ENCODE measurements at regions not wholly inside any gene's neighbourhood (a gene's known extent, or its start where the extent isn't known, plus 50 kb on each side); places are given as distances from the start of the nearest gene placed in this dataset.
"Not testable (repeated sequence)": the region's sequence is repeated elsewhere in the genome, so short reads cannot be mapped to it uniquely, and the experiment has no call there.

DNA sequence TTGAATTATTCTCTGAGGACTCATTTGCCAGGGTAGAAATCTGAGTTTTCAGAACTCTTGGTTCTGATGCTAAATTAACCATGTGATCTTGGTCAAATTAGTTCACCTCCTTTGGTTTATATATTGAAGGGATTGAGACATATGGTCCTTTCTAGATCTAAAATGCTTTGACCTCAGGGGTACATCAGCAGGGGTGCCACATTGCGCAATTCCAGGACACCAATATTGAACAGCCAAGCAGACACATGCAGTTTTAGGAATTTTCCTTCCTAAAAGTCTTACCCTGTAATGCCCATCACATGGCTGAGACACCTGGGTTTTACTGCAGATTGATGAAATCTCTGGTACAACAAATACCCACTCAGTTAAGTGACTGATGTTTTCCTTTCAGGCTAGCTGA is 254.4 kb upstream of the NCAM1 start:
- H3K27ac ChIP-seq: no peak overlapping the region
- H3K36me3 ChIP-seq: no peaks in the 10 kb centered on the region
- no peak overlapping the region for H3K4me3 ChIP-seq
- H3K4me1 ChIP-seq: no peaks in the 10 kb centered on the region
- DNase-seq (ENCODE audit: low spot score): no peak
- no peaks in the 10 kb centered on the region for H3K27me3 ChIP-seq
- H3K9me3 ChIP-seq: peaks cover 0 to 3% of the 10 kb centered on the region in 2 donors
- TF ChIP-seq, protein P1, sequence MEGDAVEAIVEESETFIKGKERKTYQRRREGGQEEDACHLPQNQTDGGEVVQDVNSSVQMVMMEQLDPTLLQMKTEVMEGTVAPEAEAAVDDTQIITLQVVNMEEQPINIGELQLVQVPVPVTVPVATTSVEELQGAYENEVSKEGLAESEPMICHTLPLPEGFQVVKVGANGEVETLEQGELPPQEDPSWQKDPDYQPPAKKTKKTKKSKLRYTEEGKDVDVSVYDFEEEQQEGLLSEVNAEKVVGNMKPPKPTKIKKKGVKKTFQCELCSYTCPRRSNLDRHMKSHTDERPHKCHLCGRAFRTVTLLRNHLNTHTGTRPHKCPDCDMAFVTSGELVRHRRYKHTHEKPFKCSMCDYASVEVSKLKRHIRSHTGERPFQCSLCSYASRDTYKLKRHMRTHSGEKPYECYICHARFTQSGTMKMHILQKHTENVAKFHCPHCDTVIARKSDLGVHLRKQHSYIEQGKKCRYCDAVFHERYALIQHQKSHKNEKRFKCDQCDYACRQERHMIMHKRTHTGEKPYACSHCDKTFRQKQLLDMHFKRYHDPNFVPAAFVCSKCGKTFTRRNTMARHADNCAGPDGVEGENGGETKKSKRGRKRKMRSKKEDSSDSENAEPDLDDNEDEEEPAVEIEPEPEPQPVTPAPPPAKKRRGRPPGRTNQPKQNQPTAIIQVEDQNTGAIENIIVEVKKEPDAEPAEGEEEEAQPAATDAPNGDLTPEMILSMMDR (IDR thresholded peaks at IDR 0.05): no peak

DNA sequence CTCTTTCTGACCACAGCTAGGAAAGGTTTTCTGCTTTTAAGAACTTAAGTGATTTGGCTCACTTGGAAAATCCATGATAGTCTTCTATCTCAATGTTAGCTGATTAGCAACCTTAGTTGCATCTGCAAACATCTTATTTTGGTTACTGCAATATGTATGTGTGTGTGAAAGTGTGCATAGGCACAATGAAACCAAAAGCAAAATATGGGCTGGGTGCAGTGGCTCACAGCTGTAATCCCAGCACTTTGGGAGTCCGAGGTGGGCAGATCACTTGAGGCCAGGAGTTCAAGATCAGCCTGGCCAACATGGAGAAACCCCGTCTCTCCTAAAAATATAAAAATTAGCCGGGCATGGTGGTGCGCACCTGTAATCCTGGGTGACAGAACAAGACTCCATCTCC is 246.9 kb upstream of the NCAM1 start:
- not testable (repeated sequence) for DNase-seq (ENCODE audit: low spot score); H3K4me1 ChIP-seq; H3K4me3 ChIP-seq; H3K27ac ChIP-seq; H3K27me3 ChIP-seq; H3K9me3 ChIP-seq; H3K36me3 ChIP-seq

DNA sequence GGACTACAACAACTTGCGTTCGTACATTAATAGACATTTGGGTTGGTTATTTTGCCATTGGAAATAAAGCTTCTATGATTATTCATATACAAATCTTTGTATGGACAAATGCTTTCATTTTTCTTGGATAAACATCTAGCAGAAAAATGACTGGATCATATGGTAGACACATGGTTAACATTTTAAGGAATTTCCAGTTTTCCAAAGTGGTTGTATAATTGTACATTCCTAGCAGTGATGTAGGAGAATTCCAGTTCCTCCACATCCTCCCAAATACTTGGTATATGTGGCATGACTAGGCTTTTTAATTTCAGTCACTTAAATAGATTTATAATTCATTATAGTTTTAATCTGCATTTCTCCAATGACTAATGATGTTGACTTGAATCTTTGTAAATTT is 246.2 kb upstream of the NCAM1 start:
- no peaks in the 10 kb centered on the region for H3K9me3 ChIP-seq
- no peak overlapping the region for H3K27ac ChIP-seq
- H3K27me3 ChIP-seq: no peaks in the 10 kb centered on the region
- TF ChIP-seq, protein P1 (IDR thresholded peaks at IDR 0.05): no peak
- H3K4me3 ChIP-seq: no peak overlapping the region
- no peaks in the 10 kb centered on the region for H3K4me1 ChIP-seq
- DNase-seq (ENCODE audit: low spot score): no peak
- no peaks in the 10 kb centered on the region for H3K36me3 ChIP-seq

DNA sequence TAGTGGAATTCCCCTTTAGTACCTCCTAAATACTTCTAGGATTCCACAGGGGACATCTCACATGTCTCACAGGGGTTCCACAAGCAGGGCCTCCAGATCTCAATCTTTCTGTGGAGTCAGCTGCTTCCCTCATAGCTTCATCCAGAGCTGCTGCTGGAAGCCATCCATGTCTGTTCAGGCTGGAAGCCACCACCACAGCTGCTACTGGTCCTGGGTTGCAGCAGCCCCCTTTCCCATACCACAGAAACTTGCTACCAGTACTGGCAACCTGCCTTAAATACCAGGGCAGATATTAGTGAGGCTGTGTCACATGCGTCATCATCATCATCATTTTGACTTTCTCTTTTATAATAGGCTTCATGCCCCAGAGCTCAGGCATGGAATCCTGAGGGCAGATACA is 242.7 kb upstream of the NCAM1 start:
- Histone ChIP-seq H3K4me1 (no peaks in the 10 kb centered on the region), H3K27ac (no peak overlapping the region), H3K4me3 (no peak overlapping the region), H3K9me3 (no peaks in the 10 kb centered on the region), H3K27me3 (no peaks in the 10 kb centered on the region), H3K36me3 (no peaks in the 10 kb centered on the region)
- DNase-seq (ENCODE audit: low spot score): no peak
- TF ChIP-seq, protein P1 (IDR thresholded peaks at IDR 0.05): no peak

DNA sequence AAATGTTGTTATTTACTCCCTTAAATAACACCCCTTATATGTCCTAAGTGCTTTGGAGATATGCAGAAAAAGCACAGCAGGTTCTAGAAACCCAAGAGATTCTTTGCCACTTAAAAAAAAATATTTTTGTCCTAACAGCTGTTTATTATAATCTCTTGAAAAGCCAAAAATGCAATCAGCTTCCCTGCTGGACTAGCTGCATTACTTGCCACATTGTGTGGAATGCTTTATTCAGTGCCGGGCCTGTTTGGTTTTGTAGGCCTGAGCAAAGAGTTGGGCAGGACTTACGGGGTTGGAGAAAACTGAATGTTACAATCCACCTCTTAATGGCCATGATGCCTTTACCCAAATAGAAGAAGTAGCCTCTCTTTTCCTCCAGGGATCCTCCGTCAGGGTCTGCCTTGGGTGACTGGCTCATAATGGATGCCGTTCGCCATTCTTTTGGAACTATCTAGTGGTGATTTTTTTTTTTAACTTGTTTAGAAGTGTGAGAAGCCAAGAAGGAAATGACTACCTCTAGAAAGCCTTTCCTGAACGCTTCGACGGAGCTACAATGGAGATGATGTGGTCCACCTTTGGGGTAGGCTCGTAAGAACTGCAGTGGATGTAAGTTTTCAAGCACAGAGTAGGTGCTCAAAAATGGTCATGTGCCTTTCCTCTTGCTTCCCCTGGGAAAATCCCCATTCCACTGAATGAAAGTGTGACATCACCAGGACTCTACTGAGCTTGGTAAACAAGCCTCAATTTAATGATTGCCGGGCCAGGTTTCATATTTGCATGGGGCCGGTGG is 241.3 kb upstream of the NCAM1 start:
- no peaks in the 10 kb centered on the region for H3K4me1 ChIP-seq
- no peaks in the 10 kb centered on the region for H3K36me3 ChIP-seq
- TF ChIP-seq, protein P1 (IDR thresholded peaks at IDR 0.05): no peak
- no peak overlapping the region for H3K4me3 ChIP-seq
- no peak overlapping the region for H3K27ac ChIP-seq
- no peak for DNase-seq (ENCODE audit: low spot score)
- no peaks in the 10 kb centered on the region for H3K27me3 ChIP-seq
- no peaks in the 10 kb centered on the region for H3K9me3 ChIP-seq

DNA sequence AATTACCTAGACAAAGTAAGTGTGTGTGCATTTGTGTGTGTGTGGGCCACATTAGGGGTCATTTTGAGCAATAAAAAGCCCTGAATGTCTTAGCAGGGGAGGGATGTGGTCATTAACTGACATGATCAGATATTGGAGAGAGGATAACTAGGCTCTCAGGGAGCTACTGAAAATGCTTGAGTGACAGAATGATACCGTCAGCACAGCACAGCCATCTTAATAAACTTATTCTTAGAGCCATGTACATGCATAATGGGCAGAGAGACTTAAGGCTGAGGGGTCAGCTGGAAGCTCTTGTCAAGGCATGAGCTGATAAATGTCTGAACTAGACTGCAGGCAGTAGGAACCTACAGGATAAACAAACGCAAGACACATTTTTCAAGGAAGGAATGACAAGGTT is 239.1 kb upstream of the NCAM1 start:
- no peaks in the 10 kb centered on the region for H3K27me3 ChIP-seq
- no peak overlapping the region for H3K27ac ChIP-seq
- H3K9me3 ChIP-seq: no peaks in the 10 kb centered on the region
- no peaks in the 10 kb centered on the region for H3K4me1 ChIP-seq
- H3K36me3 ChIP-seq: no peaks in the 10 kb centered on the region
- TF ChIP-seq, protein P1 (IDR thresholded peaks at IDR 0.05): no peak
- peak; percentile 16 for DNase-seq (ENCODE audit: low spot score)
- H3K4me3 ChIP-seq: no peak overlapping the region
